ENCODE measurements at regions not wholly inside any gene's neighbourhood (a gene's known extent, or its start where the extent isn't known, plus 50 kb on each side); places are given as distances from the start of the nearest gene placed in this dataset.

- peak overlapping the region; percentile 54; the same call in 1 of the 2 replicates for H3K9ac ChIP-seq
- no peak for TF ChIP-seq Cebpa-rat (IDR thresholded peaks at IDR 0.05)
- H3K9me3 ChIP-seq, result 0 out of 2 replicates have a peak, but pooled peaks cover 7% of the 10 kb centered on the region
- H3K4me1 ChIP-seq, result peaks cover 34% of the 10 kb centered on the region
- no peaks in the 10 kb centered on the region for H3K27me3 ChIP-seq
- peak overlapping the region; percentile 68 for H3K4me2 ChIP-seq
- peak overlapping the region; percentile 8; the same call in 1 of the 2 replicates for H3K4me3 ChIP-seq
- peak overlapping the region; percentile 74 for H3K27ac ChIP-seq
- no peaks in the 10 kb centered on the region for H3K36me3 ChIP-seq
- no peaks in the 10 kb centered on the region for H4K20me1 ChIP-seq
These were observed 279.7 kb upstream of the FIGN start for GRCh38 chr2:164015328-164016123.

- Histone ChIP-seq H3K4me1 (peaks cover 34% of the 10 kb centered on the region), H3K27ac (peak overlapping the region; percentile 69), H3K36me3 (no peaks in the 10 kb centered on the region), H3K4me2 (peak overlapping the region; percentile 68), H3K9me3 (0 out of 2 replicates have a peak, but pooled peaks cover 3% of the 10 kb centered on the region), H3K27me3 (no peaks in the 10 kb centered on the region), H4K20me1 (no peaks in the 10 kb centered on the region), H3K9ac (no peak overlapping the region), H3K4me3 (no peak overlapping the region)
- TF ChIP-seq Cebpa-rat (IDR thresholded peaks at IDR 0.05), result no peak
These were observed 279.0 kb upstream of the FIGN start for GRCh38 chr2:164014791-164015190.

GRCh38 chr2:164014068-164014731 lies 278.4 kb upstream of the FIGN start:
- no peaks in the 10 kb centered on the region for H3K36me3 ChIP-seq
- 0 out of 2 replicates have a peak, but pooled peaks cover 3% of the 10 kb centered on the region for H3K9me3 ChIP-seq
- H4K20me1 ChIP-seq, result no peaks in the 10 kb centered on the region
- no peak overlapping the region for H3K4me3 ChIP-seq
- H3K4me1 ChIP-seq, result peaks cover 34% of the 10 kb centered on the region
- no peak for TF ChIP-seq Cebpa-rat (IDR thresholded peaks at IDR 0.05)
- peak overlapping the region; percentile 68 for H3K4me2 ChIP-seq
- no peaks in the 10 kb centered on the region for H3K27me3 ChIP-seq
- no peak overlapping the region for H3K9ac ChIP-seq
- peak overlapping the region; percentile 36 for H3K27ac ChIP-seq

- peaks cover 34% of the 10 kb centered on the region for H3K4me1 ChIP-seq
- no peaks in the 10 kb centered on the region for H3K27me3 ChIP-seq
- TF ChIP-seq Cebpa-rat (IDR thresholded peaks at IDR 0.05), result no peak
These were observed 276.8 kb upstream of the FIGN start for GRCh38 chr2:164012581-164012980.

GRCh38 chr2:164009756-164010337 lies 274.0 kb upstream of the FIGN start:
- H3K9me3 ChIP-seq, result no peaks in the 10 kb centered on the region
- no peak for TF ChIP-seq Cebpa-rat (IDR thresholded peaks at IDR 0.05)
- no peak overlapping the region for H3K9ac ChIP-seq
- no peak overlapping the region for H3K4me3 ChIP-seq
- peaks cover 17% of the 10 kb centered on the region for H3K4me1 ChIP-seq
- no peak overlapping the region for H3K4me2 ChIP-seq
- H4K20me1 ChIP-seq, result no peaks in the 10 kb centered on the region
- no peaks in the 10 kb centered on the region for H3K27me3 ChIP-seq
- H3K27ac ChIP-seq, result no peak overlapping the region
- H3K36me3 ChIP-seq, result no peaks in the 10 kb centered on the region

More at GRCh38 chr2:164012581-164012980, 276.8 kb upstream of the FIGN start:
- Histone ChIP-seq H4K20me1 (no peaks in the 10 kb centered on the region), H3K9ac (no peak overlapping the region), H3K27ac (no peak overlapping the region), H3K4me3 (no peak overlapping the region), H3K9me3 (0 out of 2 replicates have a peak, but pooled peaks cover 3% of the 10 kb centered on the region), H3K36me3 (no peaks in the 10 kb centered on the region), H3K4me2 (no peak overlapping the region)

- no peaks in the 10 kb centered on the region for H3K27me3 ChIP-seq
- H3K27ac ChIP-seq, result no peak overlapping the region
- H4K20me1 ChIP-seq, result no peaks in the 10 kb centered on the region
- peaks cover 6% of the 10 kb centered on the region for H3K4me1 ChIP-seq
- no peak overlapping the region for H3K9ac ChIP-seq
- no peak overlapping the region for H3K4me3 ChIP-seq
- no peak overlapping the region for H3K4me2 ChIP-seq
- no peak for TF ChIP-seq Cebpa-rat (IDR thresholded peaks at IDR 0.05)
- H3K36me3 ChIP-seq, result no peaks in the 10 kb centered on the region
- H3K9me3 ChIP-seq, result no peaks in the 10 kb centered on the region
These were observed 272.9 kb upstream of the FIGN start for GRCh38 chr2:164008752-164009151.

GRCh38 chr2:164006704-164007103 lies 270.9 kb upstream of the FIGN start:
- no peaks in the 10 kb centered on the region for H3K9me3 ChIP-seq
- no peak overlapping the region for H3K9ac ChIP-seq
- no peaks in the 10 kb centered on the region for H3K27me3 ChIP-seq

GRCh38 chr2:164000176-164000575 lies 264.4 kb upstream of the FIGN start:
- Histone ChIP-seq H3K4me3 (no peak overlapping the region), H3K27ac (no peak overlapping the region), H3K36me3 (no peaks in the 10 kb centered on the region), H3K4me1 (no peaks in the 10 kb centered on the region), H3K4me2 (no peak overlapping the region), H3K9me3 (no peaks in the 10 kb centered on the region), H4K20me1 (no peaks in the 10 kb centered on the region), H3K9ac (no peak overlapping the region), H3K27me3 (no peaks in the 10 kb centered on the region)
- TF ChIP-seq Cebpa-rat (IDR thresholded peaks at IDR 0.05), result no peak

More at GRCh38 chr2:164006704-164007103, 270.9 kb upstream of the FIGN start:
- H3K36me3 ChIP-seq, result no peaks in the 10 kb centered on the region
- H3K4me1 ChIP-seq, result peaks cover 6% of the 10 kb centered on the region; the same call in 1 of the 2 replicates
- TF ChIP-seq Cebpa-rat (IDR thresholded peaks at IDR 0.05), result no peak
- no peak overlapping the region for H3K27ac ChIP-seq
- H4K20me1 ChIP-seq, result no peaks in the 10 kb centered on the region
- H3K4me3 ChIP-seq, result no peak overlapping the region
- no peak overlapping the region for H3K4me2 ChIP-seq

- H3K4me1 ChIP-seq, result no peaks in the 10 kb centered on the region
- no peak overlapping the region for H3K27ac ChIP-seq
- no peaks in the 10 kb centered on the region for H4K20me1 ChIP-seq
- TF ChIP-seq Cebpa-rat (IDR thresholded peaks at IDR 0.05), result no peak
- H3K4me3 ChIP-seq, result no peak overlapping the region
- H3K4me2 ChIP-seq, result no peak overlapping the region
- H3K27me3 ChIP-seq, result no peaks in the 10 kb centered on the region
- no peaks in the 10 kb centered on the region for H3K9me3 ChIP-seq
- H3K36me3 ChIP-seq, result no peaks in the 10 kb centered on the region
- no peak overlapping the region for H3K9ac ChIP-seq
These were observed 261.7 kb upstream of the FIGN start for GRCh38 chr2:163997466-163997865.

- H3K4me3 ChIP-seq, result no peak overlapping the region
- no peaks in the 10 kb centered on the region for H4K20me1 ChIP-seq
- TF ChIP-seq Cebpa-rat (IDR thresholded peaks at IDR 0.05), result no peak
- H3K4me1 ChIP-seq, result no peaks in the 10 kb centered on the region
- no peak overlapping the region for H3K4me2 ChIP-seq
- no peak overlapping the region for H3K27ac ChIP-seq
- H3K27me3 ChIP-seq, result no peaks in the 10 kb centered on the region
- H3K9ac ChIP-seq, result no peak overlapping the region
- H3K36me3 ChIP-seq, result no peaks in the 10 kb centered on the region
- no peaks in the 10 kb centered on the region for H3K9me3 ChIP-seq
These were observed 254.7 kb upstream of the FIGN start for GRCh38 chr2:163990541-163990940.
